ENCODE measurements at regions not wholly inside any gene's neighbourhood (a gene's known extent, or its start where the extent isn't known, plus 50 kb on each side); places are given as distances from the start of the nearest gene placed in this dataset.

- H3K9ac ChIP-seq (ENCODE audit: extremely low read depth, low read length, poor library complexity, severe bottlenecking): no peak overlapping the region
These were observed 98.8 kb downstream of the ING1 start for GRCh38 chr13:110812121-110812868.

GRCh38 chr13:110812869-110813645 lies 99.6 kb downstream of the ING1 start:
- H3K9me3 ChIP-seq (ENCODE audit: control insufficient read depth, low read length): no peaks in the 10 kb centered on the region
- no peaks in the 10 kb centered on the region for H3K4me1 ChIP-seq (ENCODE audit: control insufficient read depth, insufficient read depth, low read length)
- no peak overlapping the region for H3K4me3 ChIP-seq (ENCODE audit: low read length)
- DNase-seq: no peak
- no peak overlapping the region for H3K9ac ChIP-seq (ENCODE audit: extremely low read depth, low read length, poor library complexity, severe bottlenecking)
- Mint-ChIP-seq H3K4me1 (peaks cover 5% of the 10 kb centered on the region), H3K36me3 (ENCODE audit: low read depth) (no peaks in the 10 kb centered on the region), H3K9me3 (peaks cover 4% of the 10 kb centered on the region), H3K27me3 (ENCODE audit: insufficient read depth) (peaks cover 29% of the 10 kb centered on the region), H3K4me3 (peak overlapping the region; percentile 47), H3K27ac (no peak overlapping the region)
- TF ChIP-seq, protein P1, sequence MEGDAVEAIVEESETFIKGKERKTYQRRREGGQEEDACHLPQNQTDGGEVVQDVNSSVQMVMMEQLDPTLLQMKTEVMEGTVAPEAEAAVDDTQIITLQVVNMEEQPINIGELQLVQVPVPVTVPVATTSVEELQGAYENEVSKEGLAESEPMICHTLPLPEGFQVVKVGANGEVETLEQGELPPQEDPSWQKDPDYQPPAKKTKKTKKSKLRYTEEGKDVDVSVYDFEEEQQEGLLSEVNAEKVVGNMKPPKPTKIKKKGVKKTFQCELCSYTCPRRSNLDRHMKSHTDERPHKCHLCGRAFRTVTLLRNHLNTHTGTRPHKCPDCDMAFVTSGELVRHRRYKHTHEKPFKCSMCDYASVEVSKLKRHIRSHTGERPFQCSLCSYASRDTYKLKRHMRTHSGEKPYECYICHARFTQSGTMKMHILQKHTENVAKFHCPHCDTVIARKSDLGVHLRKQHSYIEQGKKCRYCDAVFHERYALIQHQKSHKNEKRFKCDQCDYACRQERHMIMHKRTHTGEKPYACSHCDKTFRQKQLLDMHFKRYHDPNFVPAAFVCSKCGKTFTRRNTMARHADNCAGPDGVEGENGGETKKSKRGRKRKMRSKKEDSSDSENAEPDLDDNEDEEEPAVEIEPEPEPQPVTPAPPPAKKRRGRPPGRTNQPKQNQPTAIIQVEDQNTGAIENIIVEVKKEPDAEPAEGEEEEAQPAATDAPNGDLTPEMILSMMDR (conservative IDR thresholded peaks at IDR 0.05): no peak
- no peaks in the 10 kb centered on the region for H3K36me3 ChIP-seq (ENCODE audit: control insufficient read depth, insufficient read depth, low read length)
- 94 to 99% methylated on average over 37 to 78 of the region's 84 CpGs for WGBS, 2 experiments (ENCODE audit: insufficient coverage in 1 of 2, insufficient read length in 1 of 2)
- no peak overlapping the region for H3K27ac ChIP-seq (ENCODE audit: low read depth, low read length)
- H3K27me3 ChIP-seq (ENCODE audit: control insufficient read depth, insufficient read depth, low read length, poor library complexity, severe bottlenecking): no peaks in the 10 kb centered on the region

More at GRCh38 chr13:110812121-110812868, 98.8 kb downstream of the ING1 start:
- peaks cover 29% of the 10 kb centered on the region for H3K27me3 Mint-ChIP-seq (ENCODE audit: insufficient read depth)
- Histone ChIP-seq H3K27me3 (ENCODE audit: control insufficient read depth, insufficient read depth, low read length, poor library complexity, severe bottlenecking) (no peaks in the 10 kb centered on the region), H3K27ac (ENCODE audit: low read depth, low read length) (no peak overlapping the region), H3K9me3 (ENCODE audit: control insufficient read depth, low read length) (no peaks in the 10 kb centered on the region), H3K36me3 (ENCODE audit: control insufficient read depth, insufficient read depth, low read length) (no peaks in the 10 kb centered on the region), H3K4me3 (ENCODE audit: low read length) (no peak overlapping the region), H3K4me1 (ENCODE audit: control insufficient read depth, insufficient read depth, low read length) (no peaks in the 10 kb centered on the region)
- H3K4me1 Mint-ChIP-seq: peaks cover 5% of the 10 kb centered on the region
- H3K4me3 Mint-ChIP-seq: peak overlapping the region; percentile 47
- WGBS, 2 experiments (ENCODE audit: insufficient coverage in 1 of 2, insufficient read length in 1 of 2): 94 to 96% methylated on average over 46 to 48 of the region's 48 CpGs
- no peak overlapping the region for H3K27ac Mint-ChIP-seq
- no peaks in the 10 kb centered on the region for H3K36me3 Mint-ChIP-seq (ENCODE audit: low read depth)
- peaks cover 4% of the 10 kb centered on the region for H3K9me3 Mint-ChIP-seq
- peak; percentile 66 for DNase-seq
- TF ChIP-seq, protein P1 (conservative IDR thresholded peaks at IDR 0.05): peak; percentile 57

- TF ChIP-seq, protein P1 (conservative IDR thresholded peaks at IDR 0.05): peak; percentile 32
- Mint-ChIP-seq H3K4me1 (peaks cover 5% of the 10 kb centered on the region), H3K9me3 (peaks cover 4% of the 10 kb centered on the region), H3K36me3 (ENCODE audit: low read depth) (no peaks in the 10 kb centered on the region), H3K4me3 (no peak overlapping the region), H3K27ac (no peak overlapping the region), H3K27me3 (ENCODE audit: insufficient read depth) (peaks cover 29% of the 10 kb centered on the region)
- H3K4me3 ChIP-seq (ENCODE audit: low read length): no peak overlapping the region
- H3K27ac ChIP-seq (ENCODE audit: low read depth, low read length): no peak overlapping the region
- no peak for DNase-seq
- WGBS, 2 experiments (ENCODE audit: insufficient coverage in 1 of 2, insufficient read length in 1 of 2): 95 to 97% methylated on average over 33 to 38 of the region's 39 CpGs
- no peaks in the 10 kb centered on the region for H3K4me1 ChIP-seq (ENCODE audit: control insufficient read depth, insufficient read depth, low read length)
- no peaks in the 10 kb centered on the region for H3K27me3 ChIP-seq (ENCODE audit: control insufficient read depth, insufficient read depth, low read length, poor library complexity, severe bottlenecking)
- H3K36me3 ChIP-seq (ENCODE audit: control insufficient read depth, insufficient read depth, low read length): no peaks in the 10 kb centered on the region
- H3K9ac ChIP-seq (ENCODE audit: extremely low read depth, low read length, poor library complexity, severe bottlenecking): no peak overlapping the region
- H3K9me3 ChIP-seq (ENCODE audit: control insufficient read depth, low read length): no peaks in the 10 kb centered on the region
These were observed 100.4 kb downstream of the ING1 start for GRCh38 chr13:110813646-110814624.

All from endodermal cell (in vitro differentiated cells).